Endometrium (tissue), 2 donors: ENCODE measurements at regions not wholly inside any gene's neighbourhood (a gene's known extent, or its start where the extent isn't known, plus 50 kb on each side); places are given as distances from the start of the nearest gene placed in this dataset.
"Not testable (repeated sequence)": the region's sequence is repeated elsewhere in the genome, so short reads cannot be mapped to it uniquely, and the experiment has no call there.

Experiments used
- FAIRE-seq: peaks from 2 replicates; lab custom pipeline; 2012; peaks lifted over from hg19 to GRCh38; lab: Jason Lieb, UNC
- donor health status: control.
- donor health status: control.

GRCh38 chr1:38179483-38179882, 132.9 kb upstream of the POU3F1 start:
- FAIRE-seq: no peak

- no peak for FAIRE-seq
Measured at GRCh38 chr1:38178216-38178615, 131.6 kb upstream of the POU3F1 start.

DNA sequence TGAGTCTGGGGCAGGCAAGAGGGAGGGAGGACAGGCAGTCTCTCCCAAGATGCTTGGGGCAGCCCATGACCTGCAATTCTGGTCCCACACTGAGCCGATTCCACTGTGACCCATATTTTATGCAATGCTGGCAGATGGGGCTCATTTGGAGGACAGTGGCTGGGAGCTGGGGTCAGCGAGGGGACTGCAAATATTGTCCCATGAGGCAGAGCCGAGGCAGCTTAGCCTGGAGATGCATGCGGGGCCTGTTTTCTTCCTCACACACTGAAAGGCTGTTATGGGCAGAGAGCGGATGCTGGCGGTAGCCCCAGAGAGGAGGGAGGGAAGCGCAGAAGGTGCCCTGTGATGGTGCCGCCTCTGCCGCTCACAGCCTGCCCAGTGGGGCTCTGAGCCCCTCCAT, 128.5 kb upstream of the POU3F1 start:
- no peak for FAIRE-seq

- no peak for FAIRE-seq
Measured at GRCh38 chr1:38173848-38174247, 127.3 kb upstream of the POU3F1 start.

GRCh38 chr1:38173157-38173831, 126.7 kb upstream of the POU3F1 start:
- FAIRE-seq: no peak

DNA sequence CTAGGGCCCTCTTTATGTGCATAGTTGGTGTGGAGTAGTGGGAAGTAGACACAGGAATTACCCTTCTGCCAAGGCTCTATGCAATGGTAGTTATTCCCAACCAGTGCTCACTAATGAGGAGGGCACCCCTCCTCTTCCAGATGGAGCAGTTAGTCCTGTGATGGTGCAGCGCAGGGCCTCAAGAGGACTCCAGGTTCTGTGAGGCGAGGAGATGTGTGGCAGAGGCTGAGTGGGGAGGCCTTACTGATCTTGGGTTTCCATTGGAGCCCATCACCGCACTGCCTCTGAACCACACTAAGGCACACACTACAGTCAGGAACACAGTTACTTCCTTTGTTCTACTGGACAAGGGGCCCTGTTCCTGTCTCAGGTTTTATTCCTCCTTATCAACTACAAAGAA, 122.5 kb upstream of the POU3F1 start:
- no peak for FAIRE-seq

DNA sequence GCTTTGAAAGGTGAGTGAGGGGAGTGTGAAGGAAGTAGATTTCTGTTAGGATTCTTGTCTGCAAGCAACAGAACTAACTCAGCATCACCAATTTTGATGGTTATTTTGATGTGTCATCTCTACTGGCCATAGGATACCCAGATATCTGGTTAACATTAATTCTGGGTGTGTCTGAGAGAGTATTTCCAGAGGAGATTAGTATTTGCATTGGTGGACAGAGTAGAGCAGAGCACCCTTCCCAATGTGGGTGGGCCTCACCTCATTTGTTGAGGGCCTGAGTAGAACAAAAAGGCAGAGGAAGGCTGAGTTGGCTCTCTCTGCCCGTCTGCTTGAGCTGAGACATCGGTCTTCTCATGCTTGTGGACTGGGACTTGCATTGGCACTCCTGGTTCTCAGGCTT, 121.8 kb upstream of the POU3F1 start:
- no peak for FAIRE-seq

DNA sequence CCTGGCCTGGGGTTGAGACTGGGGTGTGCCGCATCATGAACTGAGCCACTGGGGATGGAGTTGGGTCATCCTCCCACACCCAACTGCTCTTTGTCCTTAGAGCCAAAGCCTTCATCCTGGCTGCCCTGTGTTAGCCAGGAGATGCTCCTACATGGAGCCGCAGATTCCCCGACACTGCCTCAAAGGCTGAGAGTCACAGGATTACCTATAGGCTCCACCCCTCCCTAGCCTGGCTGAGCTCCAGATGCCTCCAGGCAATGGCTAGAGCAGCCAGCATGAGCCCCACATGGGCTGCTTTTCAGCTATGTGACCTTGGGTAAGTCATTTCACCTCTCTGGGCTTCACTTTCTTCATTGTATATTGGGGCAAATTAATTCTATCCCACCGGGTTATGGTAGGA, 119.9 kb upstream of the POU3F1 start:
- no peak for FAIRE-seq

DNA sequence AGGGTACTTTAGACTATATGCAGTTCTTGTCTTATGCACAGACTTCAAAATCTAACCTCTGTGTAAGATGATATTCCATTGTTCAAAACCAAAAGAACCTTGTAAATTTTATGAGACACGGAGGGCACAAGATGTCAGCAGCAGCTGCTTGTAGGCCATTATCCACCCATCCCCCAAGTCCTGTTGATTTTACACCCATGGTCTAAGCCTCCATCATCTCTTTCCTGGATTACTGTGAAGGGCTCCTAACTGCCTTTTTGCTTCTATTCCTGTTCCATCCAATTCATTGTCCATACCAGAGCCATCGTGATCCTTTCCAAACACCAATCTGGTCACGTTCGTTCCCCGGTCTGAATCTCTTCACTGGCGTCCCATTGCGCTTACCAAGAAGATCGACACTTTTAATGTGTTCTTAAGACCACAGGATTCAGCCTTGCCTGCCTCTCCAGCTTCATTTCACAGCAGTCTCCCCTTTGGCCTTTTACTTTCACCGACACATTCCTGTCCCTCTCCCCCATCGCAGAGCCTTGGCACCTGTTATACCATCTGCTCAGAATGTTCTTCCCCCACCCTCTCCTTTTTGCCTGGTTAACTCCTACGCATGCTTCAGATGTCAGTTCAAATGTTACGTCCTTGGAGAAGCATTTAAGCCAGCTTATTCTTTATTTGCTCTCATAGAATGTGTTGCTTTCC, 107.3 kb upstream of the POU3F1 start:
- FAIRE-seq: no peak

DNA sequence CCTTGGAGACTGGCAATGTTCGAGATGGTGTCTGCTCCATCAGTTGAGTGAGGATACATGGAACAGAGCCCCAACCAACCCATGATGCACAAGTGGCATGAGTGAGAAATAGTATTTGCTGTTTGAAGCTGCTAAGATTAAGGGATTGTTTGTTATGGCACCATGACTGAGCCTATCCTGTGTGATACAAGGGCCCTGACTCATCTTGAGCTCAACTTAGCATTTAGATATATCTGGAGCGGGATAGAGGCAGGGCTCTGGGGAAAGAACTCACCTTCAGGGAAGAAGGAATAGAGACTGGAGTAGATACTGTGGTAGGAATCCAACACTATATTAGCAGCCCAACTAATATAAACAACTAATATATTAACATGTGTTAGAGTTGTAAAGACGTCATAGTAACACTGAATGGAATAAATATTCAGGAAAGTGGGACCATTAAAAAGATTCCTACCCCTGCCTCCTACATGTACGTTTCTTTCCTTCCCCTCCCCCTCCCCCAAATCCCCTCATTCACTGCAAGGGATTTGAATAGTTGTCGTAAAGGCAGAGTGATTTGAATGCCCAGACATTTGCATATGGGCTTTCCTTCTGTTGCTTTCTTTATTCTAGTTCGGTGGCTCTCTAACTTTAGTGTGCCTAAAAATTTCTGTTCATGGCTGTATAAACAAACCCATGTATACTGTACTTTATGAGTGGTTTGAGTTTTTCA, 106.6 kb upstream of the POU3F1 start:
- no peak for FAIRE-seq

- no peak for FAIRE-seq
Measured at GRCh38 chr1:38152351-38153065, 105.9 kb upstream of the POU3F1 start.

- no peak for FAIRE-seq
Measured at GRCh38 chr1:38151399-38151798, 104.8 kb upstream of the POU3F1 start.

DNA sequence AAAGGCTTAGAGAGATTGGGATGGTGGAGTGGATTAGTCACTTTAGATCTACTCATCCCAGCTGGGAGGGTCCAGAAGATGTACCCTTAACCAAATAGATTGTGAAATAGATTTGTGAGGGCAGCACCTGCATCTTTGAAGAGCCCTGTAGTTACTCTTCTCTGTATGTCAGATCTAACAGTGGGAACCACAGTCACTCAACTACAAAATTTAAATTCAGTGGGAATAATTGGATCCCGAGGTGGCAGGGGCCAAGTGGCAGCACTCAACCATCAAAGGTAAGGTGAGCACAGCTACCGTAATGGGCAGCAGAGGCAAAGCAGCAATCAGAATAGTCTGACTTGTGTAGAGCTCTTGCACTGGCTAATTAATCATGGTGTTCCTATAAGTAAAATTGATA, 99.5 kb upstream of the POU3F1 start:
- not testable (repeated sequence) for FAIRE-seq

GRCh38 chr1:38142606-38143005, 96.0 kb upstream of the POU3F1 start:
- FAIRE-seq: no peak

DNA sequence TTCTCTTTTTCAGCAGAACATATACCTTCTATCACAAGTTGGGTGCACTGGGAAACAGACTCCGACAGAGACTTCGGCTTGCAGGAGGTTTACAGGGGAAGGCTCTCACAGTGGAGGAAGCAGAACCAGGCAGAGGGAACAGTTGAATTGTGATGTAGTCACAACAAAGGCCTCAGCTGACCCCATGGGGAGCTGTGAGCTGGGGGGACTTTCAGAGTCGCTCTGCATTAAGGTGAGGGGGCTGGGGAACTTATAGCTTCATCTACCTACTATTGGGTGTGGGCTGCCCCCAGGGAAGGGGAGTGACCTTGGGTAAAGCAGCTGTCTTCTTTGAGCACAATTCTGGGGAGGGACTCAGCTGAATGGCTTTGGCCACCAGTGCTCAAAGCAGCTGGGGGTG, 94.9 kb upstream of the POU3F1 start:
- no peak for FAIRE-seq

- FAIRE-seq: no peak
Measured at GRCh38 chr1:38139738-38140487, 93.3 kb upstream of the POU3F1 start.

GRCh38 chr1:38138498-38139233, 92.1 kb upstream of the POU3F1 start:
- FAIRE-seq: no peak

- no peak for FAIRE-seq
Measured at GRCh38 chr1:38137164-38137563, 90.6 kb upstream of the POU3F1 start.

DNA sequence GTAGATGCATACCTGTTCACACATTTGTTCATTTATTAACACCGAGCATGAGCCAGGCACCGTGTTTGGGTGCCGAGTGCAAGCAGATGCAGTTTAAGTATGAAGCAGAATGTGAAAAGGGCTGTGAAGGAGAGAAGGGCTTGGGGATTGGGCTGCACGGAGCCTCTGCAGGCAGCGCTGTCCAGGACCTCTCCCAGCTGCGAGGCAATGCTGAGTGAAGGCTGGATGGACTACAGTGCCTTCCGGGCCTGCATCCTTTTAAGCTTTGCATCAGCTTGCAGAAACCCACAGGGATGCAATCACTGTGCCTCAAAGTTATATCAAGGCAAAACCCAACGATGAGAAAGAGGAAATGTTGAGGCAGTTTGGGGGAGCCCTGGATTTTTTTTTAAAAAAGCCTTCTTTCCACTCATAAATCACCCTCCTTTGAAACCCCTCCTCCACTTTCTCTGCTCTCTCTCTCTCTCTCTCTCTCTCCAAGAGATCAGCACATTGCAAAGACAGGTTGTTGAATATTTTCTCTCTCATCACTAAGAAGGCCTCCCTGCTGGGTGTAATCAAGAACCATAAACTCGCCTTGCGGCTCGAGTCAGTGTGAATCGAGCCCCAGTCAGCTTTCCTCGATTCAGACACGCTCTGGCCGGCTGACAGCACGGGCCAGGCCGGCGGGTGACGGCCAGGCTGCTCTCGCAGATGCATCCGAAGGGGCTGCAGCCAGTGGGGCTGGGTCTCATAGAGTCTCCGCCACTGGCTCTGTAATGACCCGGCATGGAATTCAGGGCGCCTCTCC, 89.2 kb upstream of the POU3F1 start:
- no peak for FAIRE-seq

DNA sequence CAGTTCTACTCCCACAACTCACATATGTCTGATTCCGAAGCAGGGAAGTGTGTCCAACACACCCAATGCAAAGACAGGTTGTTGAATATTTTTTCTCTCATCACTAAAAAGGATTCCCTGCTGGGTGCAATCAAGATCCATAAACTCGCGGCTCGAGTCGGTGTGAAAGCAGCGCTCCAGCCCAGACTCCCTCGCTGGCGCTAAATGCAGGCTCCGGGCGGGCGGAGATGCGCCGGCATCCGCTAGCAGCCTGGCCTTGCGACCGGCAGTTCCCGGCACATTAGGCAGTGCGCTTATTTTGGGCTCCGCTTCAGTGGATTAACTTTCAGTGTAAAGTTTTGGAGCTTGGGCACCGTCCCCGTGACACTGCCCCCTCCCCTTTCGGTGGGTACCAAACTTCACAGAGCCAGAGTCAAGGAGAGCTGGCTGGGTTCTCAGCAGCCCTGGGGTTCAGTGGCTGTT, 87.7 kb upstream of the POU3F1 start:
- FAIRE-seq: no peak
